ENCODE measurements at regions not wholly inside any gene's neighbourhood (a gene's known extent, or its start where the extent isn't known, plus 50 kb on each side); places are given as distances from the start of the nearest gene placed in this dataset.

GRCh38 chr2:8225266-8225665 lies 456.6 kb upstream of the ID2 start:
- H3K36me3 Mint-ChIP-seq (ENCODE audit: low read depth) = no peaks in the 10 kb centered on the region
- H3K27me3 Mint-ChIP-seq (ENCODE audit: insufficient read depth) = peaks cover 9% of the 10 kb centered on the region; the same call in 1 of the 2 replicates
- peaks cover 10% of the 10 kb centered on the region for H3K4me1 Mint-ChIP-seq (ENCODE audit: low read depth)
- no peaks in the 10 kb centered on the region for H3K9me3 Mint-ChIP-seq
- H3K27ac Mint-ChIP-seq = no peak overlapping the region
- no peak for TF ChIP-seq CTCF (IDR thresholded peaks at IDR 0.05)
- no peak overlapping the region for H3K4me3 Mint-ChIP-seq
- DNase-seq = no peak

- H3K4me1 Mint-ChIP-seq (ENCODE audit: low read depth) = peaks cover 10% of the 10 kb centered on the region
- DNase-seq = no peak
- no peaks in the 10 kb centered on the region for H3K36me3 Mint-ChIP-seq (ENCODE audit: low read depth)
- no peak for TF ChIP-seq CTCF (IDR thresholded peaks at IDR 0.05)
- H3K27ac Mint-ChIP-seq = no peak overlapping the region
- no peaks in the 10 kb centered on the region for H3K9me3 Mint-ChIP-seq
- peaks cover 9% of the 10 kb centered on the region; the same call in 1 of the 2 replicates for H3K27me3 Mint-ChIP-seq (ENCODE audit: insufficient read depth)
- H3K4me3 Mint-ChIP-seq = no peak overlapping the region
These were observed 456.1 kb upstream of the ID2 start for GRCh38 chr2:8225798-8226197.

- H3K27me3 Mint-ChIP-seq (ENCODE audit: insufficient read depth) = no peaks in the 10 kb centered on the region; the same call in 1 of the 2 replicates
- peak; percentile 10 for DNase-seq
- no peaks in the 10 kb centered on the region for H3K36me3 Mint-ChIP-seq (ENCODE audit: low read depth)
- H3K4me3 Mint-ChIP-seq = peak overlapping the region; percentile 45
- no peaks in the 10 kb centered on the region for H3K9me3 Mint-ChIP-seq
- TF ChIP-seq CTCF (IDR thresholded peaks at IDR 0.05) = no peak
- H3K27ac Mint-ChIP-seq = peak overlapping the region; percentile 39; the same call in 1 of the 2 replicates
- peaks cover 10% of the 10 kb centered on the region for H3K4me1 Mint-ChIP-seq (ENCODE audit: low read depth)
These were observed 452.3 kb upstream of the ID2 start for GRCh38 chr2:8229546-8229986.

- Mint-ChIP-seq H3K4me1 (ENCODE audit: low read depth) (peaks cover 10% of the 10 kb centered on the region), H3K4me3 (no peak overlapping the region), H3K27me3 (ENCODE audit: insufficient read depth) (peaks cover 3% of the 10 kb centered on the region; the same call in 1 of the 2 replicates), H3K9me3 (no peaks in the 10 kb centered on the region), H3K36me3 (ENCODE audit: low read depth) (no peaks in the 10 kb centered on the region), H3K27ac (no peak overlapping the region)
- TF ChIP-seq CTCF (IDR thresholded peaks at IDR 0.05) = no peak
- no peak for DNase-seq
These were observed 451.4 kb upstream of the ID2 start for GRCh38 chr2:8230466-8230865.

- Mint-ChIP-seq H3K4me1 (ENCODE audit: low read depth) (peaks cover 10% of the 10 kb centered on the region), H3K27ac (no peak overlapping the region), H3K9me3 (no peaks in the 10 kb centered on the region), H3K4me3 (no peak overlapping the region), H3K27me3 (ENCODE audit: insufficient read depth) (peaks cover 8% of the 10 kb centered on the region), H3K36me3 (ENCODE audit: low read depth) (no peaks in the 10 kb centered on the region)
- no peak for TF ChIP-seq CTCF (IDR thresholded peaks at IDR 0.05)
- no peak for DNase-seq
These were observed 450.0 kb upstream of the ID2 start for GRCh38 chr2:8231902-8232301.

GRCh38 chr2:8232871-8233270 lies 449.0 kb upstream of the ID2 start:
- H3K9me3 Mint-ChIP-seq = no peaks in the 10 kb centered on the region
- TF ChIP-seq CTCF (IDR thresholded peaks at IDR 0.05) = no peak
- DNase-seq = no peak
- no peaks in the 10 kb centered on the region for H3K36me3 Mint-ChIP-seq (ENCODE audit: low read depth)
- no peak overlapping the region for H3K4me3 Mint-ChIP-seq
- H3K4me1 Mint-ChIP-seq (ENCODE audit: low read depth) = peaks cover 10% of the 10 kb centered on the region
- H3K27ac Mint-ChIP-seq = no peak overlapping the region
- peaks cover 8% of the 10 kb centered on the region for H3K27me3 Mint-ChIP-seq (ENCODE audit: insufficient read depth)

Data from HFFc6 (cell line).